PC-9 (cell line): ENCODE measurements at regions not wholly inside any gene's neighbourhood (a gene's known extent, or its start where the extent isn't known, plus 50 kb on each side); places are given as distances from the start of the nearest gene placed in this dataset.

Source experiments
- BruUV-seq: library from RNA; stranded (reverse); fragments of 400-500 nt; replicated peaks from 2 replicates; lab custom pipeline; 2021; lab: Mats Ljungman, UMichigan
- CTCF ChIA-PET: fragments of 300-600 bp; sonication (Branson Sonifier 250); formaldehyde crosslinking; loops from one replicate; lab custom pipeline; 2022; ENCODE audit warnings: antibody characterized with exemption; lab: Charles Lee
- POLR2A ChIA-PET: fragments of 300-600 bp; sonication (Branson Sonifier 250); formaldehyde crosslinking; loops from one replicate; lab custom pipeline; 2022; ENCODE audit warnings: antibody characterized with exemption; ENCODE audit not compliant: unreplicated experiment; lab: Charles Lee
- DNase-seq, 2 experiments: peaks; one replicate each; pipeline versions ENCODE4 v3.0.0 to v3.0.0-alpha.2; 2015 to 2022; ENCODE audit warnings: mixed read lengths in 1 of 2
- H2AFZ ChIP-seq: fragments of 200-600 bp; sonication (generic); 2 replicates; pipeline ENCODE4 v1.8.1; 2017; ENCODE audit warnings: antibody characterized with exemption
- H3F3A ChIP-seq: fragments of 200-600 bp; sonication (generic); 2 replicates; pipeline ENCODE4 v1.8.1; 2017; ENCODE audit warnings: antibody characterized with exemption, mild to moderate bottlenecking, low read depth; ENCODE audit not compliant: insufficient read depth
- H3K27ac ChIP-seq: fragments of 200-600 bp; sonication (generic); 2 replicates; pipeline ENCODE4 v1.6.1; 2016; ENCODE audit warnings: mixed run types
- H3K27me3 ChIP-seq: fragments of 200-600 bp; sonication (generic); 2 replicates; pipeline ENCODE4 v1.6.1; 2016; ENCODE audit warnings: low read depth, mixed run types; ENCODE audit not compliant: insufficient read depth
- H3K36me3 ChIP-seq: fragments of 200-600 bp; sonication (generic); 2 replicates; pipeline ENCODE4 v1.6.1; 2016; ENCODE audit warnings: low read depth, mixed run types
- H3K4me1 ChIP-seq: fragments of 200-600 bp; sonication (generic); replicated peaks from 2 replicates; pipeline ENCODE4 v1.6.1; 2016; ENCODE audit warnings: mixed run types; ENCODE audit not compliant: insufficient read depth
- H3K4me2 ChIP-seq: fragments of 200-600 bp; sonication (generic); 2 replicates; pipeline ENCODE4 v1.6.1; 2017; ENCODE audit warnings: mixed run types
- H3K4me3 ChIP-seq: fragments of 200-600 bp; sonication (generic); 2 replicates; pipeline ENCODE4 v1.6.1; 2016; ENCODE audit warnings: mixed run types
- H3K79me2 ChIP-seq: fragments of 200-600 bp; sonication (generic); 2 replicates; pipeline ENCODE4 v1.6.1; 2017; ENCODE audit warnings: low read depth, mixed run types
- H3K9me2 ChIP-seq: fragments of 200-600 bp; sonication (generic); 2 replicates; pipeline ENCODE4 v1.8.1; 2017; ENCODE audit warnings: mild to moderate bottlenecking; ENCODE audit not compliant: insufficient read depth
- H3K9me3 ChIP-seq: fragments of 200-600 bp; sonication (generic); 2 replicates; pipeline ENCODE4 v1.8.1; 2016; ENCODE audit warnings: low read depth; ENCODE audit not compliant: insufficient read depth
- H4K20me1 ChIP-seq: fragments of 200-600 bp; sonication (generic); 2 replicates; pipeline ENCODE4 v1.8.1; 2017; ENCODE audit not compliant: insufficient read depth
- EZH2 ChIP-seq: fragments of 200-600 bp; sonication (generic); IDR thresholded peaks from 2 replicates; pipeline ENCODE4 v1.8.0; 2017; ENCODE audit warnings: antibody characterized with exemption, low read depth
- intact Hi-C: fragments of 100-400 bp; cut with micrococcal nuclease; formaldehyde crosslinking; loops from one replicate; pipeline ENCODE4 v1.10.0; 2022; ENCODE audit not compliant: unreplicated experiment
- TF ChIP-seq, protein P1 (sequence below): fragments of 200-600 bp; sonication (generic); conservative IDR thresholded peaks from 2 replicates; pipeline ENCODE4 v1.6.1; 2017; ENCODE audit warnings: mixed run types, antibody characterized with exemption, mild to moderate bottlenecking, moderate library complexity

DNA sequence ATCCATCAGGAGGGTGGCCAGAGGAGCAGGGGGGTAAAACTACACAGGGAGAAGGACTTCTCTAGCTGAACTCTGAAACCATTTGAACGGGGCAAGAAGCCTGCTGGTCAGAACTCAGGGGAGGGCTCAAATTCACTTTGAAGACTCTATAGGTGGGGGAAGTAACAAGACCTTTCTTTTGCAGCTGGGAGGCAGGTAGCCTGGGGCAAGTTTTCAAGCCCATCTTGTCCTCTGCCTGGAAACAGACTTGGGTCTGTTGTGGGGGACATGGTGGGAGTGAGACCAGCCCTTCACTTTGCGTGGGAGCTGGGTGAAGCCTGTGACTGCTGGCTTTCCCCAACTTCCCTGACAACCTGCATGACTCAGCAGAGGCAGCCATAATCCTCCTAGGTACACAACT, 312.3 kb downstream of the SPRY1 start:
- Histone ChIP-seq H2AFZ (no peak overlapping the region), H3K9me3 (no peaks in the 10 kb centered on the region), H3K4me2 (no peak overlapping the region), H3K79me2 (no peaks in the 10 kb centered on the region), H3K9me2 (no peaks in the 10 kb centered on the region), H3K4me1 (0 out of 2 replicates have a peak, but pooled peaks cover 5% of the 10 kb centered on the region), H3K27ac (no peak overlapping the region), H3K4me3 (no peak overlapping the region), H3F3A (no peaks in the 10 kb centered on the region), H3K27me3 (no peaks in the 10 kb centered on the region), H3K36me3 (no peaks in the 10 kb centered on the region), H4K20me1 (no peaks in the 10 kb centered on the region)
- TF ChIP-seq, protein P1, sequence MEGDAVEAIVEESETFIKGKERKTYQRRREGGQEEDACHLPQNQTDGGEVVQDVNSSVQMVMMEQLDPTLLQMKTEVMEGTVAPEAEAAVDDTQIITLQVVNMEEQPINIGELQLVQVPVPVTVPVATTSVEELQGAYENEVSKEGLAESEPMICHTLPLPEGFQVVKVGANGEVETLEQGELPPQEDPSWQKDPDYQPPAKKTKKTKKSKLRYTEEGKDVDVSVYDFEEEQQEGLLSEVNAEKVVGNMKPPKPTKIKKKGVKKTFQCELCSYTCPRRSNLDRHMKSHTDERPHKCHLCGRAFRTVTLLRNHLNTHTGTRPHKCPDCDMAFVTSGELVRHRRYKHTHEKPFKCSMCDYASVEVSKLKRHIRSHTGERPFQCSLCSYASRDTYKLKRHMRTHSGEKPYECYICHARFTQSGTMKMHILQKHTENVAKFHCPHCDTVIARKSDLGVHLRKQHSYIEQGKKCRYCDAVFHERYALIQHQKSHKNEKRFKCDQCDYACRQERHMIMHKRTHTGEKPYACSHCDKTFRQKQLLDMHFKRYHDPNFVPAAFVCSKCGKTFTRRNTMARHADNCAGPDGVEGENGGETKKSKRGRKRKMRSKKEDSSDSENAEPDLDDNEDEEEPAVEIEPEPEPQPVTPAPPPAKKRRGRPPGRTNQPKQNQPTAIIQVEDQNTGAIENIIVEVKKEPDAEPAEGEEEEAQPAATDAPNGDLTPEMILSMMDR, result no peak
- no peak for TF ChIP-seq EZH2
- POLR2A ChIA-PET, result no interaction called here
- CTCF ChIA-PET, result no interaction called here
- no peak for DNase-seq
- no TSS peak for BruUV-seq
- intact Hi-C loops, result no loop called here

DNA sequence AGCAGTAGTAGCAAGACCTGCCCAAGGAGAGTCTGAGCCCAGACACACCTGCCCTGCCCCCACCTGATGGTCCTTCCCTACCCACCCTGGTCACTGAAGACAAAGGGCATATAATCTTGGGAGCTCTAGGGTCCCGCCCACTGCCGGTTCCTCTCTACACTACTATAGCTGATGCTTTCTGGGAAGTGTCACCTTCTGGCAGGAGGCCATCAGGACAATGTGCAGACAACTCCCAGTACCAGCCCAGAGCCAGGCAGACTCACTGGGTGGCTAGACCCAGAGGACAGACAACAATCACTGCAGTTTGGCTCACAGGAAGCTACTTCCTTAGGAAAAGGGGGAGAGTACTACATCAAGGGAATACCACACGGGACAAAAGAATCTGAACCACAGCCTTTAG, 312.7 kb downstream of the SPRY1 start:
- Histone ChIP-seq H2AFZ (no peak overlapping the region), H3K4me1 (0 out of 2 replicates have a peak, but pooled peaks cover 10% of the 10 kb centered on the region), H4K20me1 (no peaks in the 10 kb centered on the region), H3K9me3 (no peaks in the 10 kb centered on the region), H3K27me3 (no peaks in the 10 kb centered on the region), H3K27ac (no peak overlapping the region), H3K79me2 (no peaks in the 10 kb centered on the region), H3K9me2 (no peaks in the 10 kb centered on the region), H3K4me2 (no peak overlapping the region), H3K36me3 (no peaks in the 10 kb centered on the region), H3K4me3 (no peak overlapping the region), H3F3A (no peaks in the 10 kb centered on the region)
- ChIA-PET POLR2A (no interaction called here), CTCF (no interaction called here)
- intact Hi-C loops, result no loop called here
- TF ChIP-seq, protein P1, result no peak
- no peak for TF ChIP-seq EZH2
- no TSS peak for BruUV-seq
- peak in 1 of 2 experiments; percentile 1 for DNase-seq

DNA sequence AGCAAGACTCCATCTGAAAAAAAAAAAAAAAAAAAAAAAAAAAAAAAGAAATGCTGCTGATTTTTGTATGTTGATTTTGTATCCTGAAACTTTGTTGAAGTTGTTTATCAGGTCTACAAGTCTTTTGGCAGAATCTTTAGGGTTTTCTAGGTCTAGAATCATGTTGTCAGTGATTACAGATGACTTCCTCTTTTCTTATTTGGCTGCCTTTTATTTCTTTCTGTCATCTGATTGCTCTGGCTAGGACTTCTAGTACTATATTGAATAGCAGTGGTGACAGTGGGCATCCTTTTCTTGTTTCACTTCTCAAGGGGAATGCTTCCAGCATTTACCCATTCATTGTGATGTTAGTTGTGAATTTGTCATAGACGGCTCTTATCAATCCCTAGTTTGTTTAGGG, 334.4 kb downstream of the SPRY1 start:
- ChIA-PET POLR2A (no interaction called here), CTCF (no interaction called here)
- no peaks in the 10 kb centered on the region for H3K9me2 ChIP-seq
- H3K4me1 ChIP-seq, result no peaks in the 10 kb centered on the region
- no peak overlapping the region for H2AFZ ChIP-seq
- no peak for TF ChIP-seq EZH2
- TF ChIP-seq, protein P1, result no peak
- BruUV-seq, result no TSS peak
- H4K20me1 ChIP-seq, result no peaks in the 10 kb centered on the region
- no peak overlapping the region for H3K4me2 ChIP-seq
- H3K9me3 ChIP-seq, result no peaks in the 10 kb centered on the region
- H3K27ac ChIP-seq, result no peak overlapping the region
- intact Hi-C loops, result no loop called here
- no peaks in the 10 kb centered on the region for H3K27me3 ChIP-seq
- no peak overlapping the region for H3K4me3 ChIP-seq
- no peaks in the 10 kb centered on the region for H3K79me2 ChIP-seq
- H3K36me3 ChIP-seq, result no peaks in the 10 kb centered on the region
- no peak for DNase-seq
- H3F3A ChIP-seq, result no peaks in the 10 kb centered on the region
